ENCODE measurements at regions not wholly inside any gene's neighbourhood (a gene's known extent, or its start where the extent isn't known, plus 50 kb on each side); places are given as distances from the start of the nearest gene placed in this dataset.

DNA sequence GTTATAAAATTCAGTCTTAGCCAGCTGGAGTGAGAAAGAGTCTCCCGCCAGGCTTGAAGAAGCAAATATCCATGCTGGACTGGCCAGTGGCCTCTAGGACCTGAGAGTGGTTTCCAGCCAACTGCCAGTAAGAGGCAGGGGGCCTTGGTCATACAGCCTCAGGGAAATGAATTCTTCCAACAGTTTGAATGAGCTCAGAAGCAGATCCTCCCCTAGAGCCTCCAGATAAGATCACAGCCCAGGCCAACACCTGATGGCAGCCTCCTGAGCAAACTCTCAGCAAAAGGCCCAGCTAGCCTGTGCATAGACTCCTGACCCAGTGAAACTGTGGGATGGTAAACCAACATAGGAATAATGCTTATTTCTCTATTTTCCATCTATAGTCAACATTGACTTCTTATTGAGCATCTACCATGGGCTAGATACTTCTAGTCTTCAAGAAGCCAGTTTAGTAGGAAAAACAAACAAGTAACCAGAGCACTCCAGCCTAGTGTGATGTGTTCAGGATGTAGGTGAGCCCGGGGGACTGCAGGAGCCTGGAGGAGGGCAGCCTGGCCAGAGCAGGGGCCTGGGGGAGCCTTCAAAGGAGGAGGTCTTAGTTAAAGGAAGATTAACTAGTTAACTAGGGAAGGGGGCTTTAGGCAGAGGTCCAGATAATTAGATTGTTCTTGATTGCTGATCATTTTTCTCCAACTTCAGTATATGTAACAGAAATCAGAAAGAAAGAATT, 115.4 kb upstream of the ADO start:
- peaks cover 0 to 5% (median 1%) of the 10 kb centered on the region in 4 donors for H3K4me1 ChIP-seq
- no peak for DNase-seq
- peak overlapping the region in 2 of 4 donors; percentile 13 to 32 for H3K27ac ChIP-seq
- H3K27me3 ChIP-seq, result no peaks in the 10 kb centered on the region
- no peaks in the 10 kb centered on the region for H3K36me3 ChIP-seq
- H3K9me3 ChIP-seq, result no peaks in the 10 kb centered on the region
- H3K4me3 ChIP-seq, result no peak overlapping the region
- TF ChIP-seq, protein P1, sequence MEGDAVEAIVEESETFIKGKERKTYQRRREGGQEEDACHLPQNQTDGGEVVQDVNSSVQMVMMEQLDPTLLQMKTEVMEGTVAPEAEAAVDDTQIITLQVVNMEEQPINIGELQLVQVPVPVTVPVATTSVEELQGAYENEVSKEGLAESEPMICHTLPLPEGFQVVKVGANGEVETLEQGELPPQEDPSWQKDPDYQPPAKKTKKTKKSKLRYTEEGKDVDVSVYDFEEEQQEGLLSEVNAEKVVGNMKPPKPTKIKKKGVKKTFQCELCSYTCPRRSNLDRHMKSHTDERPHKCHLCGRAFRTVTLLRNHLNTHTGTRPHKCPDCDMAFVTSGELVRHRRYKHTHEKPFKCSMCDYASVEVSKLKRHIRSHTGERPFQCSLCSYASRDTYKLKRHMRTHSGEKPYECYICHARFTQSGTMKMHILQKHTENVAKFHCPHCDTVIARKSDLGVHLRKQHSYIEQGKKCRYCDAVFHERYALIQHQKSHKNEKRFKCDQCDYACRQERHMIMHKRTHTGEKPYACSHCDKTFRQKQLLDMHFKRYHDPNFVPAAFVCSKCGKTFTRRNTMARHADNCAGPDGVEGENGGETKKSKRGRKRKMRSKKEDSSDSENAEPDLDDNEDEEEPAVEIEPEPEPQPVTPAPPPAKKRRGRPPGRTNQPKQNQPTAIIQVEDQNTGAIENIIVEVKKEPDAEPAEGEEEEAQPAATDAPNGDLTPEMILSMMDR (IDR thresholded peaks at IDR 0.05), result no peak
- TF ChIP-seq POLR2A (IDR thresholded peaks at IDR 0.05), result no peak

DNA sequence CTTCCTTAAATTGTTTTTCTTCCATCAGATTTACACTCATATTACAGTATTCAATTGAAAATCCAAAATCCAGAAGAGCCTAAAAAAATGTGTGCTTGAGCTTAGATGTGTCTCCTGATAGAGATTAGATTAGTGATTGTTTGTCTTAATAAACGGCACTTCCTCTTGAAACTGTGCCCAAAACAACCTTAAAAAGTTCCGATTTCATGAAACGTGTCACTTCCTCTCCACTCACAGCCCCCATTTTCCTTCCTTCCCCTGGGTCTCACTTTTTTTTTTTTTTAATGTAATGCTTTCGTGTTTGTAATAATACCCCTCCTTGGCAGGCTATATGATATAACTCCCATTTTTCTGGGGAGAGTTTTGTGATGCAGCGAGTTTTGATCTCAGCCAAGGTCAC, 114.8 kb upstream of the ADO start:
- H3K27me3 ChIP-seq, result no peaks in the 10 kb centered on the region
- H3K27ac ChIP-seq, result peak overlapping the region in 3 of 4 donors; percentile 7 to 32 (median 13)
- no peaks in the 10 kb centered on the region for H3K36me3 ChIP-seq
- peaks cover 0 to 5% (median 1%) of the 10 kb centered on the region in 4 donors for H3K4me1 ChIP-seq
- TF ChIP-seq, protein P1 (IDR thresholded peaks at IDR 0.05), result no peak
- TF ChIP-seq POLR2A (IDR thresholded peaks at IDR 0.05), result no peak
- no peaks in the 10 kb centered on the region for H3K9me3 ChIP-seq
- H3K4me3 ChIP-seq, result no peak overlapping the region
- DNase-seq, result no peak

DNA sequence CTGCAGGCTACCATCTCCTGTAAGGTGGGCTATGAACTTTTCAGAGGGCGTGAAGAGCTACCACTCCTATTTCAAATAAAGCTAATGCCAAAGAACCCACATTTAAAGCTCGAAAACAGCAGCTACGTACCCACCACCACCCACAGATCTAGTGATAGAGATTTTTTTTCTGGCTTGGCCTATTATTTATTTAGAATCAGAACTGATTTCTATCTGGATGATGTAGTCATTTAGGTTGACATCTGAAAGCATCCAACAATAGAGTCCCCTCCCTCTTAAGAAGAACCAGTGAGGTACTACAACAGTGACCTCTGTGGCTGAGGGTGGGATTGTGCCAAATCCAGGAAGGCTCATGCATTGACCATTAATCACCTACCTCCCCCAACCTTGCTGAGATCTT, 113.8 kb upstream of the ADO start:
- no peak overlapping the region for H3K27ac ChIP-seq
- H3K4me1 ChIP-seq, result peaks cover 0 to 5% (median 1%) of the 10 kb centered on the region in 4 donors
- H3K36me3 ChIP-seq, result no peaks in the 10 kb centered on the region
- no peaks in the 10 kb centered on the region for H3K27me3 ChIP-seq
- no peak overlapping the region for H3K4me3 ChIP-seq
- TF ChIP-seq, protein P1 (IDR thresholded peaks at IDR 0.05), result no peak
- no peak for TF ChIP-seq POLR2A (IDR thresholded peaks at IDR 0.05)
- no peaks in the 10 kb centered on the region for H3K9me3 ChIP-seq
- no peak for DNase-seq

DNA sequence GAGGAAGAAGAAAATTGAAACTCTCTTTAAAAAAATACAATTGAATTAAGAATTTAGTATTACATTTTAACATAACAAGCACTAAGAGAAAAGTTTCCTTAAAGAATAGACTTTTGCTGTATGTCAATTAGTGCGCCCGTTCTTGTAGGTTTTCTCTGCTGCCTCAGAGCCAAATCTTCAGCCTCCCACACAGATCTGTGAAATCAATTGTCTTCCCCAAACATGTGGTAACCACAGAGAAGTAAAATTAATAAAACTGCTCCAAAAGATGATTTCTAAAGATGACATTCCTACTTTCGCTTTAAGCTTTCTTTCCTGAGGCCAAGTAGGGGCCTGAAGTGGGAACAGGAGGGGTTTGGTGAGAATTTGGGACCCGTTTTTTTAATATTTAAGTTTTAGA, 113.2 kb upstream of the ADO start:
- Histone ChIP-seq H3K36me3 (no peaks in the 10 kb centered on the region), H3K27me3 (no peaks in the 10 kb centered on the region), H3K4me3 (no peak overlapping the region), H3K4me1 (peaks cover 0 to 5% (median 1%) of the 10 kb centered on the region in 4 donors), H3K27ac (peak overlapping the region in 1 of 4 donors; percentile 9), H3K9me3 (no peaks in the 10 kb centered on the region)
- DNase-seq, result no peak
- no peak for TF ChIP-seq POLR2A (IDR thresholded peaks at IDR 0.05)
- TF ChIP-seq, protein P1 (IDR thresholded peaks at IDR 0.05), result no peak

DNA sequence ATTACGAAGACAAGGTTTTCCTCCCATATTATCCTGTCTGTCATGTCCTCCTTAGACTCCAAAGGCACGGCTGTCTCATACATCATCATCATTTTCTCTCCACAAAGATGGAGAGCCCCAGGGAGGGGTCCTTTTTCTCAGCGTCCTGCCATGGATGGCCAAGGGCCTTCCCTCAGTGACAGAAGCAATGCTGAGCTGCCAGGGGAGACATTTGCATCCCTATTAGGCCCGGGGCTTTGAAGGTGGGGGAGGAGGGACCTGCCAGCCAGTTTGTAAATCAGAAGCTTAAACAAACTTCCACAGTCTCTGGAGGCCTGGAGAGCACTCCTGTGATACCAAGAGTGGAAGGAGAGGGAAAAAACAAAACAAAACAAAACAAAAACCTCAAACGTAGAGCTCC, 112.4 kb upstream of the ADO start:
- Histone ChIP-seq H3K4me3 (no peak overlapping the region), H3K27me3 (no peaks in the 10 kb centered on the region), H3K36me3 (no peaks in the 10 kb centered on the region), H3K4me1 (peaks cover 0 to 5% (median 1%) of the 10 kb centered on the region in 4 donors), H3K9me3 (no peaks in the 10 kb centered on the region), H3K27ac (no peak overlapping the region)
- TF ChIP-seq POLR2A (IDR thresholded peaks at IDR 0.05), result no peak
- TF ChIP-seq, protein P1 (IDR thresholded peaks at IDR 0.05), result no peak
- no peak for DNase-seq

All from Peyer's patch (tissue), 4 donors.